A549 (cell line): ENCODE measurements at regions not wholly inside any gene's neighbourhood (a gene's known extent, or its start where the extent isn't known, plus 50 kb on each side); places are given as distances from the start of the nearest gene placed in this dataset.
A peak's percentile ranks its signal among the peaks of the same experiment; 100 is the strongest.

Experiments used
- ATAC-seq, 2 experiments: fragments of 200-7000 bp in 1 of 2; fragments of >200 bp in 1 of 2; cut with Nextera tagmentation in 1 of 2; cut with Tn5 transposase in 1 of 2; 3 replicates each; pipeline versions ENCODE4 v1.8.0 to v1.9.1; 2018 to 2020; ENCODE audit warnings: mild to moderate bottlenecking in 1 of 2, moderate library complexity in 1 of 2
- CTCF ChIA-PET: fragments of 300-600 bp; sonication (Branson Sonifier 250); formaldehyde crosslinking; extraction: SDS; loops from one replicate; lab custom pipeline; 2021; ENCODE audit warnings: antibody characterized with exemption, inconsistent platforms; lab: Yijun Ruan, JAX
- POLR2A ChIA-PET: fragments of 350-600 bp; formaldehyde crosslinking; extraction: SDS; loops from one replicate; lab custom pipeline; 2021; ENCODE audit warnings: antibody characterized with exemption, inconsistent platforms; lab: Yijun Ruan, JAX
- DNase-seq, 2 experiments: peaks; one replicate each; pipeline versions ENCODE4 v3.0.0 to v3.0.0-alpha.2; 2011 to 2016; ENCODE audit warnings: low read depth in 1 of 2, low spot score in 1 of 2
- FAIRE-seq: peaks from 2 replicates; lab custom pipeline; 2011; peaks lifted over from hg19 to GRCh38; lab: Jason Lieb, UNC
- H3K27ac ChIP-seq, 2 experiments: fragments of >200 bp; sonication (Bioruptor Twin); formaldehyde crosslinking; 3 replicates each; pipeline ENCODE4 v1.5.1; 2016 to 2017
- H3K4me1 ChIP-seq: fragments of >200 bp; sonication (Bioruptor Twin); formaldehyde crosslinking; 3 replicates; pipeline ENCODE4 v1.6.1; 2016
- H3K4me2 ChIP-seq: fragments of >200 bp; sonication (Bioruptor Twin); formaldehyde crosslinking; 3 replicates; pipeline ENCODE4 v1.6.1; 2016
- H3K4me3 ChIP-seq: fragments of >200 bp; sonication (Bioruptor Twin); formaldehyde crosslinking; 3 replicates; pipeline ENCODE4 v1.5.1; 2016
- H3K9me3 ChIP-seq: fragments of >200 bp; sonication (Bioruptor Twin); formaldehyde crosslinking; 3 replicates; pipeline ENCODE4 v1.6.1; 2016
- CBX8 ChIP-seq: fragments of 200-600 bp; sonication (generic); IDR thresholded peaks from 2 replicates; pipeline ENCODE4 v1.6.1; 2016
- CHD2 ChIP-seq: fragments of 150-350 bp; IDR thresholded peaks from 2 replicates; pipeline ENCODE4 v1.6.1; 2014; ENCODE audit warnings: low read length; ENCODE audit not compliant: partially characterized antibody
- CHD4 ChIP-seq: fragments of 200-600 bp; sonication (generic); IDR thresholded peaks from 2 replicates; pipeline ENCODE4 v1.6.1; 2016; ENCODE audit warnings: antibody characterized with exemption, mild to moderate bottlenecking, borderline replicate concordance
- EP300 ChIP-seq, 2 experiments: fragments of >200 bp; sonication (Bioruptor Twin); formaldehyde crosslinking; IDR thresholded peaks; 2 replicates in 1 of 2; 3 replicates in 1 of 2; pipeline ENCODE4 v1.6.1; 2016 to 2017
- FOSB ChIP-seq: fragments of 250-450 bp; sonication (Bioruptor Pico); IDR thresholded peaks from 2 replicates; pipeline ENCODE4 v1.5.0; 2020; ENCODE audit warnings: mild to moderate bottlenecking, moderate library complexity
- HEYL ChIP-seq: fragments of 250-450 bp; sonication (Bioruptor Pico); IDR thresholded peaks from 2 replicates; pipeline ENCODE4 v1.8.0; 2021; ENCODE audit warnings: mild to moderate bottlenecking, moderate library complexity
- JUN ChIP-seq, 2 experiments: fragments of >200 bp; sonication (Bioruptor Twin); formaldehyde crosslinking; IDR thresholded peaks; 2 replicates in 1 of 2; 3 replicates in 1 of 2; pipeline ENCODE4 v1.6.1; 2016 to 2017
- JUNB ChIP-seq: fragments of >200 bp; sonication (Bioruptor Twin); formaldehyde crosslinking; IDR thresholded peaks from 2 replicates; pipeline ENCODE4 v1.6.1; 2016
- MYC ChIP-seq: IDR thresholded peaks from 2 replicates; pipeline ENCODE4 v1.6.1; 2012; ENCODE audit warnings: mild to moderate bottlenecking, inconsistent platforms, low read length, improper control_type of control experiment, borderline replicate concordance
- PBX3 ChIP-seq: IDR thresholded peaks from 2 replicates; pipeline ENCODE4 v1.6.1; 2012
- RAD21 ChIP-seq, 2 experiments: fragments of >200 bp in 1 of 2; sonication (Bioruptor Twin) in 1 of 2; formaldehyde crosslinking in 1 of 2; IDR thresholded peaks in 1 of 2; conservative IDR thresholded peaks in 1 of 2; 2 replicates in 1 of 2; 3 replicates in 1 of 2; pipeline ENCODE4 v1.6.1; 2012 to 2018; ENCODE audit warnings: inconsistent platforms in 1 of 2
- RARB ChIP-seq: fragments of 250-450 bp; sonication (Bioruptor Pico); IDR thresholded peaks from 2 replicates; pipeline ENCODE4 v1.8.0; 2021; ENCODE audit warnings: mild to moderate bottlenecking, moderate library complexity
- RCOR1 ChIP-seq: fragments of 150-350 bp; IDR thresholded peaks from 2 replicates; pipeline ENCODE4 v1.6.1; 2014; ENCODE audit warnings: antibody characterized with exemption, low read length, low read depth
- SMC3 ChIP-seq: fragments of >200 bp; sonication (Bioruptor Twin); formaldehyde crosslinking; IDR thresholded peaks from 3 replicates; pipeline ENCODE4 v1.6.1; 2018; ENCODE audit warnings: inconsistent platforms
- USF2 ChIP-seq: fragments of 450-650 bp; IDR thresholded peaks from 2 replicates; pipeline ENCODE4 v1.6.1; 2014; ENCODE audit warnings: antibody characterized with exemption
- WGBS: methylation state at CpG from one replicate; pipeline ENCODE4 v1.1.6; 2017; ENCODE audit errors: missing lambda C conversion rate; 5-methylcytosine and 5-hydroxymethylcytosine counted together
- TF ChIP-seq, protein P1 (sequence below): fragments of >200 bp; sonication (Bioruptor Twin); formaldehyde crosslinking; IDR thresholded peaks from 3 replicates; pipeline ENCODE4 v1.6.1; 2016
- TF ChIP-seq, protein P2 (sequence below): fragments of 250-450 bp; sonication (Bioruptor Pico); IDR thresholded peaks from 2 replicates; pipeline ENCODE4 v1.5.0; 2021; ENCODE audit warnings: mild to moderate bottlenecking, moderate library complexity, borderline replicate concordance
- TF ChIP-seq, protein P3 (sequence below): IDR thresholded peaks from 2 replicates; pipeline ENCODE4 v1.6.1; 2012
- TF ChIP-seq, protein P4 (sequence below): fragments of >200 bp; sonication (Bioruptor Twin); formaldehyde crosslinking; IDR thresholded peaks from 3 replicates; pipeline ENCODE4 v1.5.1; 2016

DNA sequence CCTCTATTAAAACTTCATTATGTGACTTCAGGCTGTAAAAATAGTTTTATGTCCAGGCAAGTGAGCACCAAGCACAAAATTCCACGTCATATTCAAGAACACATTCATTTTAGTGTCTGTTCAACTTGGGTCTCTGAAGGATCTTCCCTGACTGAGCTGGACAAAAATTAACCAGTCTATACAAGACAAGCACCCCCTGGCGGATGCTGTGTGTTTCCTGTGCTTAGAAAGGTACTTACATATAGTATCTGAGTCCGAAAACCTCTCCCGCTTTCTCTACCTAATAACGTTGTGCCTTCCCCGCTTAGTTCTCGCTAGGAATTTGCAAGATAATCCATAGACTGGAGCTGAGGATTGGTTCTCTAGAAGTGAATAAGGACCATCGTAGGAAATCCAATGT lies 2214.5 kb upstream of the TENM3 start:
- no peaks in the 10 kb centered on the region for H3K4me1 ChIP-seq
- no peak for FAIRE-seq
- no peaks in the 10 kb centered on the region for H3K9me3 ChIP-seq
- H3K4me3 ChIP-seq, result no peak overlapping the region
- WGBS, result under 1% methylated on average over 8 of the region's 8 CpGs
- no peak overlapping the region for H3K4me2 ChIP-seq
- peak in 1 of 2 experiments; percentile 72; a peak in 2 of 6 replicates for ATAC-seq
- POLR2A ChIA-PET, result no interaction called here
- peak in 1 of 2 experiments; percentile 53 for DNase-seq
- CTCF ChIA-PET, result interaction anchor here (0.5 to 1.4 kb wide), 4 partner anchors 161 to 1428 kb away, joined by 3 to 6 read pairs (median 3); no protein-coding TSS in a partner anchor
- no peak overlapping the region for H3K27ac ChIP-seq
- TF ChIP-seq RAD21 (conservative IDR thresholded peaks at IDR 0.05 in 1 of 2, IDR thresholded peaks at IDR 0.05 in 1 of 2), result peak in 1 of 2 experiments; percentile 14; a peak in 1 of 5 replicates
- TF ChIP-seq, protein P1, sequence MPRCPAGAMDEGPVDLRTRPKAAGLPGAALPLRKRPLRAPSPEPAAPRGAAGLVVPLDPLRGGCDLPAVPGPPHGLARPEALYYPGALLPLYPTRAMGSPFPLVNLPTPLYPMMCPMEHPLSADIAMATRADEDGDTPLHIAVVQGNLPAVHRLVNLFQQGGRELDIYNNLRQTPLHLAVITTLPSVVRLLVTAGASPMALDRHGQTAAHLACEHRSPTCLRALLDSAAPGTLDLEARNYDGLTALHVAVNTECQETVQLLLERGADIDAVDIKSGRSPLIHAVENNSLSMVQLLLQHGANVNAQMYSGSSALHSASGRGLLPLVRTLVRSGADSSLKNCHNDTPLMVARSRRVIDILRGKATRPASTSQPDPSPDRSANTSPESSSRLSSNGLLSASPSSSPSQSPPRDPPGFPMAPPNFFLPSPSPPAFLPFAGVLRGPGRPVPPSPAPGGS, result no peak
- TF ChIP-seq EP300 (IDR thresholded peaks at IDR 0.05), result no peak
- TF ChIP-seq SMC3, result peak; percentile 20; the same call in 1 of the 3 replicates

- Histone ChIP-seq H3K4me3 (no peak overlapping the region), H3K4me2 (no peak overlapping the region), H3K27ac (no peak overlapping the region), H3K9me3 (no peaks in the 10 kb centered on the region), H3K4me1 (no peaks in the 10 kb centered on the region)
- 0% methylated on average over 1 of the region's 1 CpG for WGBS
- ChIA-PET POLR2A (no interaction called here), CTCF (interaction anchor here (0.6 kb wide), 1 partner anchor 10 kb away, joined by 3 read pairs; no protein-coding TSS in a partner anchor)
- DNase-seq (no peak), ATAC-seq (no peak), FAIRE-seq (no peak)
- TF ChIP-seq, protein P2, sequence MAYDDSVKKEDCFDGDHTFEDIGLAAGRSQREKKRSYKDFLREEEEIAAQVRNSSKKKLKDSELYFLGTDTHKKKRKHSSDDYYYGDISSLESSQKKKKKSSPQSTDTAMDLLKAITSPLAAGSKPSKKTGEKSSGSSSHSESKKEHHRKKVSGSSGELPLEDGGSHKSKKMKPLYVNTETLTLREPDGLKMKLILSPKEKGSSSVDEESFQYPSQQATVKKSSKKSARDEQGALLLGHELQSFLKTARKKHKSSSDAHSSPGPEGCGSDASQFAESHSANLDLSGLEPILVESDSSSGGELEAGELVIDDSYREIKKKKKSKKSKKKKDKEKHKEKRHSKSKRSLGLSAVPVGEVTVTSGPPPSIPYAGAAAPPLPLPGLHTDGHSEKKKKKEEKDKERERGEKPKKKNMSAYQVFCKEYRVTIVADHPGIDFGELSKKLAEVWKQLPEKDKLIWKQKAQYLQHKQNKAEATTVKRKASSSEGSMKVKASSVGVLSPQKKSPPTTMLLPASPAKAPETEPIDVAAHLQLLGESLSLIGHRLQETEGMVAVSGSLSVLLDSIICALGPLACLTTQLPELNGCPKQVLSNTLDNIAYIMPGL (CRISPR knock-in tag), result no peak
Measured at GRCh38 chr4:180031330-180031729, 2211.9 kb upstream of the TENM3 start.

GRCh38 chr4:180041576-180041975 lies 2201.6 kb upstream of the TENM3 start:
- H3K4me3 ChIP-seq, result no peak overlapping the region
- DNase-seq, result no peak
- H3K27ac ChIP-seq, result no peak overlapping the region
- TF ChIP-seq HEYL (CRISPR knock-in tag) (no peak), CHD4 (no peak), CBX8 (no peak)
- TF ChIP-seq, protein P3, sequence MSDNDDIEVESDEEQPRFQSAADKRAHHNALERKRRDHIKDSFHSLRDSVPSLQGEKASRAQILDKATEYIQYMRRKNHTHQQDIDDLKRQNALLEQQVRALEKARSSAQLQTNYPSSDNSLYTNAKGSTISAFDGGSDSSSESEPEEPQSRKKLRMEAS, result no peak
- TF ChIP-seq, protein P1, result no peak
- CTCF ChIA-PET, result no interaction called here
- no peak for ATAC-seq
- WGBS, result 5% methylated on average over 1 of the region's 1 CpG
- H3K4me1 ChIP-seq, result no peaks in the 10 kb centered on the region
- FAIRE-seq, result no peak
- POLR2A ChIA-PET, result no interaction called here
- no peak overlapping the region for H3K4me2 ChIP-seq
- H3K9me3 ChIP-seq, result no peaks in the 10 kb centered on the region

DNA sequence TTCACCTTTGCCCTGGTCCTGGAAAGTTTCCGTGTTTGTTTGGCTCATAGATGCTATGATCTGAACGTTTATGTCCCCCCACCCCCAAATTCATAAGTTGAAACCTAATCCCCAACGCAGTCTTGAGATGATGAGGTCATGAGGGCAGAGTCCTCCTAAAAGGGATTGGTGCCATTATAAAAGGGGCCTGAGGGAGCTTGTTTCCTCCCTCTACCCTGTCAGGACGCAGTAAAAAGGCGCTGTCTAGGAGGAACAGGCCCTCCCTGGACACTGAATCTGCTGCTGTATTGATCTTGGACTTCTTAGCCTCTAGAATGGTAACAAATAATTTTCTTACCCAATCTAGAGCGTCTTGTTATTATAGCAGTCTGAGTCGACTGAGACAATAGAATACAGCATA lies 2190.6 kb upstream of the TENM3 start:
- H3K4me2 ChIP-seq, result no peak overlapping the region
- no peak overlapping the region for H3K4me3 ChIP-seq
- ChIA-PET CTCF (no interaction called here), POLR2A (no interaction called here)
- no peaks in the 10 kb centered on the region for H3K4me1 ChIP-seq
- FAIRE-seq, result no peak
- WGBS, result 5% methylated on average over 7 of the region's 7 CpGs
- no peak for DNase-seq
- no peak overlapping the region for H3K27ac ChIP-seq
- no peak for ATAC-seq
- no peaks in the 10 kb centered on the region for H3K9me3 ChIP-seq
- no peak for TF ChIP-seq RAD21 (conservative IDR thresholded peaks at IDR 0.05 in 1 of 2, IDR thresholded peaks at IDR 0.05 in 1 of 2)
- TF ChIP-seq FOSB, result no peak
- no peak for TF ChIP-seq RCOR1
- TF ChIP-seq, protein P1, result no peak
- TF ChIP-seq PBX3, result no peak
- TF ChIP-seq RARB (CRISPR knock-in tag), result no peak
- TF ChIP-seq JUN (IDR thresholded peaks at IDR 0.05), result no peak
- TF ChIP-seq EP300 (IDR thresholded peaks at IDR 0.05), result no peak
- TF ChIP-seq USF2, result no peak
- TF ChIP-seq JUNB, result no peak
- no peak for TF ChIP-seq MYC
- no peak for TF ChIP-seq CHD2
- TF ChIP-seq, protein P4, sequence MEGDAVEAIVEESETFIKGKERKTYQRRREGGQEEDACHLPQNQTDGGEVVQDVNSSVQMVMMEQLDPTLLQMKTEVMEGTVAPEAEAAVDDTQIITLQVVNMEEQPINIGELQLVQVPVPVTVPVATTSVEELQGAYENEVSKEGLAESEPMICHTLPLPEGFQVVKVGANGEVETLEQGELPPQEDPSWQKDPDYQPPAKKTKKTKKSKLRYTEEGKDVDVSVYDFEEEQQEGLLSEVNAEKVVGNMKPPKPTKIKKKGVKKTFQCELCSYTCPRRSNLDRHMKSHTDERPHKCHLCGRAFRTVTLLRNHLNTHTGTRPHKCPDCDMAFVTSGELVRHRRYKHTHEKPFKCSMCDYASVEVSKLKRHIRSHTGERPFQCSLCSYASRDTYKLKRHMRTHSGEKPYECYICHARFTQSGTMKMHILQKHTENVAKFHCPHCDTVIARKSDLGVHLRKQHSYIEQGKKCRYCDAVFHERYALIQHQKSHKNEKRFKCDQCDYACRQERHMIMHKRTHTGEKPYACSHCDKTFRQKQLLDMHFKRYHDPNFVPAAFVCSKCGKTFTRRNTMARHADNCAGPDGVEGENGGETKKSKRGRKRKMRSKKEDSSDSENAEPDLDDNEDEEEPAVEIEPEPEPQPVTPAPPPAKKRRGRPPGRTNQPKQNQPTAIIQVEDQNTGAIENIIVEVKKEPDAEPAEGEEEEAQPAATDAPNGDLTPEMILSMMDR, result no peak
